Left ventricle myocardium inferior (tissue), 1 donor: ENCODE measurements at regions not wholly inside any gene's neighbourhood (a gene's known extent, or its start where the extent isn't known, plus 50 kb on each side); places are given as distances from the start of the nearest gene placed in this dataset.

ENCODE experiments used
- DNase-seq: peaks from one replicate; pipeline ENCODE4 v3.0.0-alpha.2; 2020
- H3K27ac ChIP-seq: fragments of 200-600 bp; replicated peaks from 2 replicates; pipeline ENCODE4 v1.8.0; 2021
- H3K27me3 ChIP-seq: fragments of 200-600 bp; 2 replicates; pipeline ENCODE4 v1.8.0; 2021; ENCODE audit warnings: low read depth
- H3K36me3 ChIP-seq: fragments of 200-600 bp; 2 replicates; pipeline ENCODE4 v1.8.0; 2021
- H3K4me1 ChIP-seq: fragments of 200-600 bp; 2 replicates; pipeline ENCODE4 v1.8.0; 2021
- H3K4me3 ChIP-seq: fragments of 200-600 bp; 2 replicates; pipeline ENCODE4 v1.8.0; 2021; ENCODE audit warnings: mild to moderate bottlenecking, moderate library complexity
- H3K9me3 ChIP-seq: fragments of 200-600 bp; replicated peaks from 2 replicates; pipeline ENCODE4 v1.8.0; 2021
- intact Hi-C: fragments of 100-400 bp; cut with micrococcal nuclease; formaldehyde crosslinking; loops from one replicate; pipeline ENCODE4 v1.11.0; 2022
- TF ChIP-seq, protein P1 (sequence below): fragments of 200-600 bp; IDR thresholded peaks from 2 replicates; pipeline ENCODE4 v1.8.0; 2021; ENCODE audit warnings: antibody characterized with exemption, mild to moderate bottlenecking, borderline replicate concordance
- donor health status: DM: no; HTN: yes; CAD: no; lungs with severe emphysema.

DNA sequence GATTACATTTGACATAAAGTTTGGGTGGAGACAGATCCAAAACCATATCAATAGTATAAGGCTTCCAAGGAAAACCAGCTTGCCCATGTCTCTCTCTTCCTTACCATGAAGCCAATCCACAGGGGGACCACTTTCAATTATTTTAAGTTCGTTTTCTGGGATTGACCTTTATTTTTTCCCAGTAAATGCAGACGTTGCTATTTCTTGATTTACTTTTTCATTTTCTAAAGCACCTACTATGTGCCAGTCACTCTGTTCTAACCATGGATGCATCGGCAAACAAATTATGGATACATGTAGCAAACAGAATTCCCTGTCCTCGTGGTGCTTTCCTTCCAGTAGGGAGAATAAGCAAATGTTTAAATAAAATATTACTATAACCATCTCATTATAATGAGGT, 65.8 kb upstream of the KCNA1 start:
- TF ChIP-seq, protein P1, sequence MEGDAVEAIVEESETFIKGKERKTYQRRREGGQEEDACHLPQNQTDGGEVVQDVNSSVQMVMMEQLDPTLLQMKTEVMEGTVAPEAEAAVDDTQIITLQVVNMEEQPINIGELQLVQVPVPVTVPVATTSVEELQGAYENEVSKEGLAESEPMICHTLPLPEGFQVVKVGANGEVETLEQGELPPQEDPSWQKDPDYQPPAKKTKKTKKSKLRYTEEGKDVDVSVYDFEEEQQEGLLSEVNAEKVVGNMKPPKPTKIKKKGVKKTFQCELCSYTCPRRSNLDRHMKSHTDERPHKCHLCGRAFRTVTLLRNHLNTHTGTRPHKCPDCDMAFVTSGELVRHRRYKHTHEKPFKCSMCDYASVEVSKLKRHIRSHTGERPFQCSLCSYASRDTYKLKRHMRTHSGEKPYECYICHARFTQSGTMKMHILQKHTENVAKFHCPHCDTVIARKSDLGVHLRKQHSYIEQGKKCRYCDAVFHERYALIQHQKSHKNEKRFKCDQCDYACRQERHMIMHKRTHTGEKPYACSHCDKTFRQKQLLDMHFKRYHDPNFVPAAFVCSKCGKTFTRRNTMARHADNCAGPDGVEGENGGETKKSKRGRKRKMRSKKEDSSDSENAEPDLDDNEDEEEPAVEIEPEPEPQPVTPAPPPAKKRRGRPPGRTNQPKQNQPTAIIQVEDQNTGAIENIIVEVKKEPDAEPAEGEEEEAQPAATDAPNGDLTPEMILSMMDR, result no peak
- H3K4me3 ChIP-seq, result no peak overlapping the region
- no peaks in the 10 kb centered on the region for H3K36me3 ChIP-seq
- no peaks in the 10 kb centered on the region for H3K27me3 ChIP-seq
- intact Hi-C loops, result no loop called here
- H3K9me3 ChIP-seq, result no peaks in the 10 kb centered on the region
- no peak for DNase-seq
- H3K27ac ChIP-seq, result no peak overlapping the region
- no peaks in the 10 kb centered on the region for H3K4me1 ChIP-seq

DNA sequence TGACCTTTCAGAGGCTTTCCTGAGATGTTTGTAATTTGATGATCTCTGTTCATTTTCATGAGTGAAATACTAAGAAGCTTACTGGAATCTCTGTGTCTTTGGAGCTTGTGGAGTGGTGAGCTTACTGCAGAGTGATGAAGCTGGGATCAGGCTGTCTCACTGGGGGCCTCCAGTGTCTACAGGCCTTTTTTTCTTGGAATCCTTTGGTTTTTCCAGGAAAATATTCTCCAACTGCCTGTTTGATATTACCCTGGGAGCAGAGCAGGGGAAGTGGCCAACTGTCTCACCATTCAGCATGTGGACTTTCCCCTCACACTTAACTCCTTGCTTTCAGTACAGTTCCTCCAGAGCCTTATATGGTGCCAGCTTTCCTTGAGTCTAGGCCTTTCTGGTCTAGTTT, 62.0 kb upstream of the KCNA1 start:
- Histone ChIP-seq H3K9me3 (no peaks in the 10 kb centered on the region), H3K36me3 (no peaks in the 10 kb centered on the region), H3K27ac (no peak overlapping the region), H3K4me1 (no peaks in the 10 kb centered on the region), H3K4me3 (no peak overlapping the region), H3K27me3 (no peaks in the 10 kb centered on the region)
- intact Hi-C loops, result no loop called here
- TF ChIP-seq, protein P1, result no peak
- no peak for DNase-seq

DNA sequence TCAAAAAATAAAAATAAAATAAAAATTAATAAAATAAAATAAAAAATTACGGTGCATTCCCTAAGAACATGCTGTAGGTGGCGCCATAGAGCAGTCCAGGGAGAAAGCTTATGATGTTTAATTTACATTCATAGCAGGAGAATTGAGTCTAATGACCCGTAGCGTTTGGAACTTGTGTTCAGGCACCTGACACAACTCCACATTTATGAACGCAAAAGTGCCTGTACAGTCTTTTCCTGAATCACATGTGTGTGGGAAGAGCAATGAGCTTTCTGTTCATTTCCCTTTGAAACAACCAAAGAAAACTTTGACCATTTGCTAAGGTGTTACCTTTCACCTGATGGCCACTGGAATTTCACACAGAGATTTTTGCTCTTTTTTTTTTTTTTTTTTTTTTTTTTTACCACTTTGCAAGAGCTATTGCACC, 60.6 kb upstream of the KCNA1 start:
- intact Hi-C loops, result no loop called here
- Histone ChIP-seq H3K27ac (no peak overlapping the region), H3K9me3 (no peaks in the 10 kb centered on the region), H3K4me1 (no peaks in the 10 kb centered on the region), H3K36me3 (no peaks in the 10 kb centered on the region), H3K4me3 (no peak overlapping the region), H3K27me3 (no peaks in the 10 kb centered on the region)
- TF ChIP-seq, protein P1, result peak; percentile 76
- DNase-seq, result no peak

DNA sequence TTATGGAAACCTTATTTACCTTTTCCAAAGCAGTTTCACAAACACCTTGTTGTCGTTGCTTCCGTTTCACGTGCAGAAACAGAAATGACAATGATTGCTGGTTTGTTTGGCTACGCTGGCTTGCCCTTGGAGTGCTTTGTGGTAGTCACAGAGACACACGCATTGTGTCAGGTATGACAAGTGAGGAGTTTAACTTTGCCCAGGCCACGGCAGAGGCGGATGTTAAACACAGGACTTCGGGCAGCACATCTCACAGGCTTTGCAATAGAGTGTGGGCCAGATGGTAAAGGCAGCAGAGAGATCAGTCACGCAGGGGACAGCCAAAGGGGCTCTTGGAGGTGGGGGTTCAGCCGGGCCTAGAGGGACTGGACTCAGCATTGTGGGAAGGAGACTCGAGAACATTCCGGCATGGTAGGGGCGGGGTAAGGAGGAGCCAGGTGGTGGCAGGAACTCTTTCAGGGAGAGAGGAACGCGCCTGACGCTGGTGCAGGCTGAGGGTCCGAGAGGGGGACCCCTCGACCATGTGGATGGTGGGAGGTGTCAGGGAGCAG, 59.8 kb upstream of the KCNA1 start:
- no peaks in the 10 kb centered on the region for H3K36me3 ChIP-seq
- no peaks in the 10 kb centered on the region for H3K4me1 ChIP-seq
- H3K27ac ChIP-seq, result no peak overlapping the region
- H3K4me3 ChIP-seq, result no peak overlapping the region
- DNase-seq, result no peak
- H3K27me3 ChIP-seq, result no peaks in the 10 kb centered on the region
- H3K9me3 ChIP-seq, result no peaks in the 10 kb centered on the region
- intact Hi-C loops, result loop anchor here (10.0 kb wide), 1 partner anchor 235 kb away; no protein-coding TSS in a partner anchor
- TF ChIP-seq, protein P1, result no peak

DNA sequence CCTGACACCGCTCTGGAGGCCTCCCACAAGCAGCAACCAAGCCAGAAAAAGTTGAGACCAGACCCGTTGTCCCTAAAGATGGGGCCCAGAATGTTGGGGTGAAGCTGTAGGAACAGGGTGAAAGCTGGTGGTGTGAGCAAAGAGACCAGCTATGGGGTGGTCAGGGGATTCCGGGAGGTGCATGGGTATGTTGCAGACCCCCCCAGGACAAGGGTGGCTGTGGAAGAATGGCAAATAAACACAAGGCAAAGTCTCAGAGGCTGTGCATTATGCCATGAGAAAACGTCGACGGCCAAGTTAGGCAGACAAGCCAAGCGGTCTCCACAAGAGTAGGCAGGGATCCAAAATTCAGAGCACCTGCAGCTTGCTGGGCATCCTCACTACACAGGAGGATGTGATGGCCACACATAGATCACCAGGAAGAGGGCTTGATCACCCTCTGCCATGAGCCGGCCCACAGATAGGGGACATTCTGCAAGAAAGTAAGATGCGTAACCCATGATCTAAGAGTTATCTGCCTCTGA, 58.8 kb upstream of the KCNA1 start:
- no peaks in the 10 kb centered on the region for H3K36me3 ChIP-seq
- no peak overlapping the region for H3K27ac ChIP-seq
- intact Hi-C loops, result loop anchor here (10.0 kb wide), 1 partner anchor 234 kb away; no protein-coding TSS in a partner anchor
- DNase-seq, result no peak
- TF ChIP-seq, protein P1, result no peak
- peaks cover 4% of the 10 kb centered on the region for H3K4me1 ChIP-seq
- H3K4me3 ChIP-seq, result no peak overlapping the region
- H3K9me3 ChIP-seq, result no peaks in the 10 kb centered on the region
- H3K27me3 ChIP-seq, result no peaks in the 10 kb centered on the region
